ENCODE measurements at regions not wholly inside any gene's neighbourhood (a gene's known extent, or its start where the extent isn't known, plus 50 kb on each side); places are given as distances from the start of the nearest gene placed in this dataset.

GRCh38 chr12:107485731-107486130 is 199.9 kb upstream of the PWP1 start:
- Histone ChIP-seq H3K4me3 (no peak overlapping the region), H3K9me3 (no peaks in the 10 kb centered on the region), H3K27me3 (no peaks in the 10 kb centered on the region), H3K27ac (no peak overlapping the region), H3K36me3 (no peaks in the 10 kb centered on the region), H3K4me1 (no peaks in the 10 kb centered on the region)
- TF ChIP-seq CTCF (IDR thresholded peaks at IDR 0.05), result no peak
- no peak for TF ChIP-seq EP300 (IDR thresholded peaks at IDR 0.05)
- no peak for TF ChIP-seq POLR2AphosphoS5 (IDR thresholded peaks at IDR 0.05)
- no peak for TF ChIP-seq POLR2A (IDR thresholded peaks at IDR 0.05)
- DNase-seq (ENCODE audit: low spot score in 2 of 2), result no peak
- 54% methylated on average over 1 of the region's 1 CpG for WGBS

GRCh38 chr12:107486140-107486892 is 199.3 kb upstream of the PWP1 start:
- WGBS, result 50% methylated on average over 2 of the region's 2 CpGs
- no peaks in the 10 kb centered on the region for H3K4me1 ChIP-seq
- H3K27ac ChIP-seq, result no peak overlapping the region
- H3K9me3 ChIP-seq, result no peaks in the 10 kb centered on the region
- no peak for DNase-seq (ENCODE audit: low spot score in 2 of 2)
- H3K36me3 ChIP-seq, result no peaks in the 10 kb centered on the region
- TF ChIP-seq CTCF (IDR thresholded peaks at IDR 0.05) (no peak), EP300 (IDR thresholded peaks at IDR 0.05) (no peak), POLR2AphosphoS5 (IDR thresholded peaks at IDR 0.05) (no peak), POLR2A (IDR thresholded peaks at IDR 0.05) (no peak)
- no peaks in the 10 kb centered on the region for H3K27me3 ChIP-seq
- no peak overlapping the region for H3K4me3 ChIP-seq

GRCh38 chr12:107487011-107487680 is 198.5 kb upstream of the PWP1 start:
- Histone ChIP-seq H3K27ac (no peak overlapping the region), H3K9me3 (no peaks in the 10 kb centered on the region), H3K4me1 (no peaks in the 10 kb centered on the region), H3K4me3 (no peak overlapping the region), H3K36me3 (no peaks in the 10 kb centered on the region), H3K27me3 (no peaks in the 10 kb centered on the region)
- no peak for DNase-seq (ENCODE audit: low spot score in 2 of 2)
- TF ChIP-seq POLR2AphosphoS5 (IDR thresholded peaks at IDR 0.05), result no peak
- no peak for TF ChIP-seq POLR2A (IDR thresholded peaks at IDR 0.05)
- TF ChIP-seq EP300 (IDR thresholded peaks at IDR 0.05), result no peak
- no peak for TF ChIP-seq CTCF (IDR thresholded peaks at IDR 0.05)
- WGBS, result 81% methylated on average over 2 of the region's 2 CpGs

- TF ChIP-seq CTCF (IDR thresholded peaks at IDR 0.05) (no peak), POLR2A (IDR thresholded peaks at IDR 0.05) (no peak), POLR2AphosphoS5 (IDR thresholded peaks at IDR 0.05) (no peak), EP300 (IDR thresholded peaks at IDR 0.05) (no peak)
- 75% methylated on average over 2 of the region's 2 CpGs for WGBS
Measured at GRCh38 chr12:107488666-107489065, 196.9 kb upstream of the PWP1 start.

GRCh38 chr12:107490010-107490409 is 195.6 kb upstream of the PWP1 start:
- WGBS, result 94% methylated on average over 3 of the region's 3 CpGs
- TF ChIP-seq POLR2A (IDR thresholded peaks at IDR 0.05) (no peak), EP300 (IDR thresholded peaks at IDR 0.05) (no peak), CTCF (IDR thresholded peaks at IDR 0.05) (no peak), POLR2AphosphoS5 (IDR thresholded peaks at IDR 0.05) (no peak)
- DNase-seq (ENCODE audit: low spot score in 2 of 2), result no peak
- Histone ChIP-seq H3K9me3 (no peaks in the 10 kb centered on the region), H3K36me3 (no peaks in the 10 kb centered on the region), H3K27ac (no peak overlapping the region), H3K4me3 (no peak overlapping the region), H3K27me3 (no peaks in the 10 kb centered on the region), H3K4me1 (peaks cover 4% of the 10 kb centered on the region)

More at GRCh38 chr12:107488666-107489065, 196.9 kb upstream of the PWP1 start:
- H3K4me3 ChIP-seq, result no peak overlapping the region
- H3K27ac ChIP-seq, result no peak overlapping the region
- no peak for DNase-seq (ENCODE audit: low spot score in 2 of 2)
- H3K9me3 ChIP-seq, result no peaks in the 10 kb centered on the region
- H3K36me3 ChIP-seq, result no peaks in the 10 kb centered on the region
- H3K27me3 ChIP-seq, result no peaks in the 10 kb centered on the region
- peaks cover 4% of the 10 kb centered on the region for H3K4me1 ChIP-seq
